Coronary artery (tissue), 2 donors: ENCODE measurements at regions not wholly inside any gene's neighbourhood (a gene's known extent, or its start where the extent isn't known, plus 50 kb on each side); places are given as distances from the start of the nearest gene placed in this dataset.
"Not testable (repeated sequence)": the region's sequence is repeated elsewhere in the genome, so short reads cannot be mapped to it uniquely, and the experiment has no call there.

Experiments
- DNase-seq: peaks from one replicate; pipeline ENCODE4 v3.0.0-alpha.2; 2017; ENCODE audit warnings: low spot score
- H3K27ac ChIP-seq, 2 donors: fragments of 200-600 bp; sonication (generic); one replicate each; pipeline ENCODE4 v1.5.1; 2016 to 2019
- H3K4me3 ChIP-seq: fragments of 200-600 bp; sonication (generic); 2 replicates; pipeline ENCODE4 v1.5.1; 2016; ENCODE audit warnings: mild to moderate bottlenecking, moderate library complexity
- TF ChIP-seq, protein P1 (sequence below): fragments of 200-600 bp; sonication (generic); IDR thresholded peaks from one replicate; pipeline ENCODE4 v1.5.1; 2019; ENCODE audit warnings: antibody characterized with exemption

DNA sequence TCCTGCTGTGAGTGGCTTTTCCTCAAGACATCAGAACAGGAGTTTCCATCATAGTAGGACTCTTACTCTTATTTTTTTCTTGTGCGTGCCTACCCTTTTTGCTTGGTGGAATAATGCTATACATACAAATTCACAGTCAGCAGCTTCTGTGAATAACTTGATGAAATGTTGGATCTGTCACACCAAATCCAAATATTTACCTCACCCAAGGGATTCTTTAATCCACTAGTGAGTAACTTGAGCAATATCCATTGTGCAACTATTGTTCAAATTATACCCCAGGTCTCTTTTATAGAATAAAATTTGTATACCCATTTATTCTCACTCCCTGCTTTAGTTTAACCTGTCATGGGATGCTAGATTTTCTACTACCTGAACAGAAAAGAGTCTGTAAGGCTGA, 1078.3 kb upstream of the EDIL3 start:
- no peak for DNase-seq
- H3K27ac ChIP-seq = no peak overlapping the region
- no peak overlapping the region for H3K4me3 ChIP-seq
- TF ChIP-seq, protein P1, sequence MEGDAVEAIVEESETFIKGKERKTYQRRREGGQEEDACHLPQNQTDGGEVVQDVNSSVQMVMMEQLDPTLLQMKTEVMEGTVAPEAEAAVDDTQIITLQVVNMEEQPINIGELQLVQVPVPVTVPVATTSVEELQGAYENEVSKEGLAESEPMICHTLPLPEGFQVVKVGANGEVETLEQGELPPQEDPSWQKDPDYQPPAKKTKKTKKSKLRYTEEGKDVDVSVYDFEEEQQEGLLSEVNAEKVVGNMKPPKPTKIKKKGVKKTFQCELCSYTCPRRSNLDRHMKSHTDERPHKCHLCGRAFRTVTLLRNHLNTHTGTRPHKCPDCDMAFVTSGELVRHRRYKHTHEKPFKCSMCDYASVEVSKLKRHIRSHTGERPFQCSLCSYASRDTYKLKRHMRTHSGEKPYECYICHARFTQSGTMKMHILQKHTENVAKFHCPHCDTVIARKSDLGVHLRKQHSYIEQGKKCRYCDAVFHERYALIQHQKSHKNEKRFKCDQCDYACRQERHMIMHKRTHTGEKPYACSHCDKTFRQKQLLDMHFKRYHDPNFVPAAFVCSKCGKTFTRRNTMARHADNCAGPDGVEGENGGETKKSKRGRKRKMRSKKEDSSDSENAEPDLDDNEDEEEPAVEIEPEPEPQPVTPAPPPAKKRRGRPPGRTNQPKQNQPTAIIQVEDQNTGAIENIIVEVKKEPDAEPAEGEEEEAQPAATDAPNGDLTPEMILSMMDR = no peak

DNA sequence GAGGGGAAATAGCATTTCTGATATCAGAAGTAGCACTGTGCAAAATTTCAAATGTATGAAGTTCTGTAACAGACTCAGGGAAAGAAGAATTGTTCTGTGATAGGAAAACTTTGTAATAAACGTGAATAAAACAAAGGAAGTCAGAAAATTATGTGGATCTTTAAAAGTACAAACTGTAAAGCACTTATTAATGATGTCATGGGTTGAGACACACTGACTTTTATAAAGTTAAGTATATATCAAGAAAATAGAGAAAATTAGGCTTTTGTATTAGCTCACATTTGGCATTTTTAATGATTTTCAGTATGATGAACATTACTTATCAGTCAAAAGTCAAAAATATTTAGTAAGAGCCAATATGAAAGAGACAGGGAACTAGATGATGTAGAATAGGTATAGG, 1081.7 kb upstream of the EDIL3 start:
- Histone ChIP-seq H3K27ac (no peak overlapping the region), H3K4me3 (no peak overlapping the region)
- TF ChIP-seq, protein P1 = no peak
- DNase-seq = no peak

- TF ChIP-seq, protein P1 = no peak
- Histone ChIP-seq H3K4me3 (no peak overlapping the region), H3K27ac (no peak overlapping the region)
- DNase-seq = no peak
These were observed 1088.1 kb upstream of the EDIL3 start for GRCh38 chr5:85472749-85473148.

DNA sequence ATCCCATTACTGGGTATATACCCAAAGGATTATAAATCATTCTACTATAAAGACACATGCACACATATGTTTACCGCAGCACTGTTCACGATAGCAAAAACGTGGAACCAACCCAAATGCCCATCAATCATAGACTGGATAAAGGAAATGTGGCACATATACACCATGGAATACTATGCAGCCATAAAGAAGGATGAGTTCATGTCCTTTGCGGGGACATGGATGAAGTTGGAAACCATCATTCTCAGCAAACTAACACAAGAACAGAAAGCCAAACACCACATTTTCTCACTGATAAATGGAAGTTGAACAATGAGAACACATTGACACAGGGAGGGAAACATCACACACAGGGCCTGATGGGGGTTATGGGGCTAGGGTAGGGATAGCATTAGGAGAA, 1090.5 kb upstream of the EDIL3 start:
- not testable (repeated sequence) for DNase-seq, H3K27ac ChIP-seq, H3K4me3 ChIP-seq

DNA sequence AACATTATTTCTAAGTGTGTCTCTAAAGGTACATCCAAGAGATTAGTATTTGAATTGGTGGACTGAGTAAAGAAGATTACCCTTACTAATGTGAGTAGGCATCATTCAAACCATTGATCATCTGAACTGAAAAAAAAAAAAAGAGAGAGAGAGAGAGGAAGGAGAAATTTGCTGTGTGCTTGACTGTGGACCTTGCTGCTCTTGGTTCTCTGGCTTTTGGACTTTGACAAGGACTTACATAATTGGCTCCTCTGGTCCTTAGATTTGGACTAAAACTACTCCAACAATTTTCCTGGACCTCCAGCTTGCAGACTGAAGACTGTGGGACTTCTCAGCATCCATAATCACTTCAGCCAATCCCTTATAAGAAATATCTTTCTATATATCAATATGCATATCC, 1091.9 kb upstream of the EDIL3 start:
- TF ChIP-seq, protein P1 = no peak
- Histone ChIP-seq H3K4me3 (no peak overlapping the region), H3K27ac (no peak overlapping the region)
- no peak for DNase-seq

- DNase-seq = no peak
- H3K27ac ChIP-seq = no peak overlapping the region
- no peak overlapping the region for H3K4me3 ChIP-seq
- TF ChIP-seq, protein P1 = no peak
These were observed 1095.2 kb upstream of the EDIL3 start for GRCh38 chr5:85479849-85480248.

DNA sequence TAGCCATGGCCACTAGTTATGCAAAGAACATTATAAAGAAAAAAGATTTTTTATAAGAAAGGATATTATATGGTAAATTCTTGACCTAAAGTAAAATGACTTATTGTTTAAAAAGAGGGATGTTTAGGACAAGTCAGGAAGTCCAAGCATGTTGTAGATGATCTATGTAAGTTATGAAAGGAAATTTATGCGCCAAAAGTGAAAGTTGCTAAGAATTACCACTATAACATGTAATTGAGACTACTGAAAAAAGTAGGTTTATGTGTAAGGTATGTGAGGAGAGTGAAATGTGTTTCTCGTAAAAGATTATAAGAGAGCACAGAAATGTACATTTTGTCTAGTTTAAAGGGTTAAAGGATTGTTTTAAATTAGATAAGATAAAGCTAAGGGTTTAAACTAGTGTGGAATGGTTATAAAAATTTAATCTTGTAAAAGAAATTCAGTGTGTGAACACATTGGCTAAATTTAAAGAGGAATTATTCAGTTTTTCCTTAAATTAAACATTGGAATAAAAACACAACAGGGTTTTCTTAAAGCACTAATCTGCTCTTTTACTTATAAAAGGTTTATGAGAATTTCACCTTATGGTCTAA, 1100.4 kb upstream of the EDIL3 start:
- DNase-seq = no peak
- Histone ChIP-seq H3K27ac (no peak overlapping the region), H3K4me3 (no peak overlapping the region)
- TF ChIP-seq, protein P1 = no peak

GRCh38 chr5:85488295-85488694, 1103.6 kb upstream of the EDIL3 start:
- TF ChIP-seq, protein P1 = no peak
- no peak for DNase-seq
- Histone ChIP-seq H3K4me3 (no peak overlapping the region), H3K27ac (no peak overlapping the region)
